M059J (cell line): ENCODE measurements at regions not wholly inside any gene's neighbourhood (a gene's known extent, or its start where the extent isn't known, plus 50 kb on each side); places are given as distances from the start of the nearest gene placed in this dataset.
A peak's percentile ranks its signal among the peaks of the same experiment; 100 is the strongest.

Experiments
- DNase-seq: peaks from one replicate; pipeline ENCODE4 v3.0.0-alpha.2; 2012; ENCODE audit warnings: low read depth

- DNase-seq: no peak
Observed at GRCh38 chr2:100764430-100764829, 55.5 kb upstream of the NPAS2 start.

GRCh38 chr2:100765481-100765880 lies 54.5 kb upstream of the NPAS2 start:
- no peak for DNase-seq

GRCh38 chr2:100766256-100766655 lies 53.7 kb upstream of the NPAS2 start:
- DNase-seq: no peak

- DNase-seq: peak; percentile 22
Observed at GRCh38 chr2:100766806-100767205, 53.1 kb upstream of the NPAS2 start.

- DNase-seq: peak; percentile 90
Observed at GRCh38 chr2:100767224-100767653, 52.7 kb upstream of the NPAS2 start.

- peak; percentile 56 for DNase-seq
Observed at GRCh38 chr2:100767810-100768806, 51.8 kb upstream of the NPAS2 start.
